ENCODE measurements at regions not wholly inside any gene's neighbourhood (a gene's known extent, or its start where the extent isn't known, plus 50 kb on each side); places are given as distances from the start of the nearest gene placed in this dataset.

- Histone ChIP-seq H3K4me1 (peaks cover 0 to 27% (median 0%) of the 10 kb centered on the region in 4 donors), H3K27ac (no peak overlapping the region), H3K9me3 (peaks cover 0 to 2% (median 0%) of the 10 kb centered on the region in 3 donors), H3K36me3 (no peaks in the 10 kb centered on the region), H3K27me3 (no peaks in the 10 kb centered on the region), H3K4me3 (no peak overlapping the region)
- DNase-seq: no peak
- intact Hi-C loops (cut with DNase I; ENCODE audit: low total_unique reads): no loop called here
- TF ChIP-seq, protein P1, sequence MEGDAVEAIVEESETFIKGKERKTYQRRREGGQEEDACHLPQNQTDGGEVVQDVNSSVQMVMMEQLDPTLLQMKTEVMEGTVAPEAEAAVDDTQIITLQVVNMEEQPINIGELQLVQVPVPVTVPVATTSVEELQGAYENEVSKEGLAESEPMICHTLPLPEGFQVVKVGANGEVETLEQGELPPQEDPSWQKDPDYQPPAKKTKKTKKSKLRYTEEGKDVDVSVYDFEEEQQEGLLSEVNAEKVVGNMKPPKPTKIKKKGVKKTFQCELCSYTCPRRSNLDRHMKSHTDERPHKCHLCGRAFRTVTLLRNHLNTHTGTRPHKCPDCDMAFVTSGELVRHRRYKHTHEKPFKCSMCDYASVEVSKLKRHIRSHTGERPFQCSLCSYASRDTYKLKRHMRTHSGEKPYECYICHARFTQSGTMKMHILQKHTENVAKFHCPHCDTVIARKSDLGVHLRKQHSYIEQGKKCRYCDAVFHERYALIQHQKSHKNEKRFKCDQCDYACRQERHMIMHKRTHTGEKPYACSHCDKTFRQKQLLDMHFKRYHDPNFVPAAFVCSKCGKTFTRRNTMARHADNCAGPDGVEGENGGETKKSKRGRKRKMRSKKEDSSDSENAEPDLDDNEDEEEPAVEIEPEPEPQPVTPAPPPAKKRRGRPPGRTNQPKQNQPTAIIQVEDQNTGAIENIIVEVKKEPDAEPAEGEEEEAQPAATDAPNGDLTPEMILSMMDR (IDR thresholded peaks at IDR 0.05): no peak
These were observed 207.3 kb downstream of the OTOR start for GRCh38 chr20:16955462-16955861.

DNA sequence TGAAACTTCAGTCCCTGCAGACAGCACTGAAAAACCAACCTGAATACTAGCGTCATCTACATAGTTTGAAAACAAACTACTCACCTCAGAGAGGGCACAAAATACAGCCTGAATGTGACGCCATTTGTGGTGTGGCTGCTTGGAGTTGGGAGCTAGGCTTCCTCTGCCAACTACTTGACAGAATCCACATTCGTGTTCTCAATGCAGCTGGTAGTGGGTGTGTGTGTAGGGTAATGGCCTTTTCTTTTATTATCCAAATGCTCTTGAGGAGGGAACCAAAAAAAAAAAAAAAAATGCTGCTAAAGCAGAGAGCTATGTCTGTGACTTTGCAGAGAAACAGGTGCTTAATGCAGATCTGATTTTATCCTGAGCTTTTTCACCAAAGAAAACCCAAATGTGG lies 207.8 kb downstream of the OTOR start:
- no peak for DNase-seq
- Histone ChIP-seq H3K9me3 (no peaks in the 10 kb centered on the region), H3K4me1 (peaks cover 0 to 22% (median 0%) of the 10 kb centered on the region in 4 donors), H3K36me3 (no peaks in the 10 kb centered on the region), H3K4me3 (no peak overlapping the region), H3K27me3 (no peaks in the 10 kb centered on the region), H3K27ac (no peak overlapping the region)
- TF ChIP-seq, protein P1 (IDR thresholded peaks at IDR 0.05): no peak
- intact Hi-C loops (cut with DNase I; ENCODE audit: low total_unique reads): no loop called here

GRCh38 chr20:16965401-16965800 lies 217.2 kb downstream of the OTOR start:
- Histone ChIP-seq H3K36me3 (no peaks in the 10 kb centered on the region), H3K27ac (no peak overlapping the region), H3K4me3 (no peak overlapping the region), H3K27me3 (no peaks in the 10 kb centered on the region), H3K4me1 (no peaks in the 10 kb centered on the region), H3K9me3 (no peaks in the 10 kb centered on the region)
- DNase-seq: no peak
- intact Hi-C loops (cut with DNase I; ENCODE audit: low total_unique reads): no loop called here
- TF ChIP-seq, protein P1 (IDR thresholded peaks at IDR 0.05): no peak

DNA sequence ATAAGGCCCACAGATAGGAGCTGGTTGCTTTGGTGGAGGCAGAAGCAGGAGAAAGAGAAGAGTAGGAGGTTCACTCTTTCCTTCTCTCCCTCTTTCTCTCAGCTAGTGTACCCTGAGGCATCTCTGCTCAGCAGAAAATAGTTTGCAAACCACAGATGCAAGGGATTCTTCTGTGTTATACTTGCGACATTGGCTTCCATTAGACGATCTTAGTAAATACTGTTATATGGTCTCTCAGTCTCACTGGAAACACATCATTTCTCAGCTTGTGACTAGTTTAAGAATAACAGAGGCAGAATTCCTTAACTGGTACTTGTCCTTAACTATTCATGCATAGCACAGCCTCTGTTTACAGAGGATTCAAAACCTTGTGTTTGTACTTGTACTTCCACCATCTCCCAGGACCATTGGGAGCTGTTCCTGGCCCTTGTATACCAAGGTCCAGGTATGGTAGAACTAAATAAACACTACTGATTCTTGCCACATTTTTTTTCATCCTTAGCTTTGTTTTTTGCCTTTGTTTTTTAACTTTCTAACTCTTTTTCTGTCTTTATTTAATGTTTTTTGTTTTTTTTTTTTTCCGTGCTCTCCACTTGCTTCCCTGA lies 218.2 kb downstream of the OTOR start:
- H3K36me3 ChIP-seq: no peaks in the 10 kb centered on the region
- H3K4me1 ChIP-seq: no peaks in the 10 kb centered on the region
- TF ChIP-seq, protein P1 (IDR thresholded peaks at IDR 0.05): no peak
- no peaks in the 10 kb centered on the region for H3K27me3 ChIP-seq
- intact Hi-C loops (cut with DNase I; ENCODE audit: low total_unique reads): no loop called here
- H3K27ac ChIP-seq: no peak overlapping the region
- H3K9me3 ChIP-seq: no peaks in the 10 kb centered on the region
- DNase-seq: no peak
- H3K4me3 ChIP-seq: no peak overlapping the region

DNA sequence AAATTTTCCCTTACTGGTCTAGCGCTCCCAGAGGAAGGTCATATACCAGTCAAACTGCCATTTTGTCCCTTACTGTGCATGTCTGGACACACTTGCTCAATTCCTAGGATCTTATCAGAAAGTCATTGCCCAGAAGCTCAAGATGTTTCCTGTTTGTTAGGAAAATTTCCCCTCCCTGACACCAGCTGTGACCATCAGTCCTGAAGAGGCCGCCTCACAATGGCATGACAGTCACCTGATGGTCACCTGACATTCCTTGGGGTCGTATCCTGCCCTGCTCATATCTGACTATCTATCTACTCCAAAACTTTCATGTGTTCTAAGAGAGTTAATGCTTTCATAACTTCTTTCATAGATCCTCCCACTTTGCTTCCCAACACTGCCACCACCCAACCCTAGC lies 219.9 kb downstream of the OTOR start:
- Histone ChIP-seq H3K27me3 (no peaks in the 10 kb centered on the region), H3K4me1 (no peaks in the 10 kb centered on the region), H3K4me3 (no peak overlapping the region), H3K36me3 (no peaks in the 10 kb centered on the region), H3K27ac (no peak overlapping the region), H3K9me3 (no peaks in the 10 kb centered on the region)
- TF ChIP-seq, protein P1 (IDR thresholded peaks at IDR 0.05): no peak
- DNase-seq: no peak
- intact Hi-C loops (cut with DNase I; ENCODE audit: low total_unique reads): no loop called here

DNA sequence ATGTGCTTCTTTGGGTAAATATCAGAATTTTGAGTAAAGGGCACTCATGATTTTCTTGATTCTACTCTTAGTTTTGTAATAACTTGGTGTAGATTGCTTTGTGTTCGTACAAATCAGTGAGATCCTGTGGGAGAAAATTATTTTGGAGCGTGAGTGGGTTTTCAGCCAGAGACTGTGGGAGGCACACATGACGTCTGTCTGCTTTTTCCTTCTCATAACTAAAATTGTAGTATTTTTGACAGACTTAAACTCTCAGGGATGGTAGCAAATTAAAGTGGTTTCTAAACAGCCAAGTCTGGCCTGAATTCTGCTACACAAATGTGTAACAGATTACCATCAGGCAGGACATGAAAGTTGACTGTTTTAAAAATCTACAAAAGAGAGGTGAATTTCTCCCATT lies 222.6 kb downstream of the OTOR start:
- Histone ChIP-seq H3K36me3 (no peaks in the 10 kb centered on the region), H3K4me3 (no peak overlapping the region), H3K27ac (no peak overlapping the region), H3K27me3 (no peaks in the 10 kb centered on the region), H3K4me1 (no peaks in the 10 kb centered on the region), H3K9me3 (no peaks in the 10 kb centered on the region)
- no peak for DNase-seq
- intact Hi-C loops (cut with DNase I; ENCODE audit: low total_unique reads): no loop called here
- TF ChIP-seq, protein P1 (IDR thresholded peaks at IDR 0.05): no peak
